IMR-90 (cell line): ENCODE measurements at regions not wholly inside any gene's neighbourhood (a gene's known extent, or its start where the extent isn't known, plus 50 kb on each side); places are given as distances from the start of the nearest gene placed in this dataset.

Source experiments
- ATAC-seq: fragments of 200-7000 bp; cut with Tn5 transposase; 2 replicates; pipeline ENCODE4 v1.9.1; 2020; ENCODE audit warnings: low read depth, mild to moderate bottlenecking, moderate library complexity
- BruUV-seq: library from RNA; stranded (reverse); fragments of 400-500 nt; replicated peaks from 2 replicates; lab custom pipeline; 2021; lab: Mats Ljungman, UMichigan
- CTCF ChIA-PET: fragments of 300-600 bp; formaldehyde crosslinking; extraction: SDS; loops from one replicate; lab custom pipeline; 2021; ENCODE audit warnings: antibody characterized with exemption; lab: Yijun Ruan, JAX
- POLR2A ChIA-PET: fragments of 300-600 bp; sonication (Branson Sonifier 250); formaldehyde crosslinking; loops from one replicate; lab custom pipeline; 2022; ENCODE audit warnings: antibody characterized with exemption; ENCODE audit not compliant: unreplicated experiment; lab: Charles Lee
- DNase-seq: peaks from one replicate; pipeline ENCODE4 v3.0.0; 2013
- H2AFZ ChIP-seq: replicated peaks from 2 replicates; pipeline ENCODE3; 2013; ENCODE audit warnings: low read length, mild to moderate bottlenecking; ENCODE audit not compliant: poor library complexity
- H2AK5ac ChIP-seq: 2 replicates; pipeline ENCODE4 v1.6.1; 2013; ENCODE audit warnings: low read depth, low read length, inconsistent platforms
- H2AK9ac ChIP-seq: replicated peaks from 2 replicates; pipeline ENCODE3; 2013; ENCODE audit warnings: mild to moderate bottlenecking, low read depth, low read length, moderate library complexity; ENCODE audit not compliant: poor library complexity
- H2BK120ac ChIP-seq: 2 replicates; pipeline ENCODE4 v1.6.1; 2013; ENCODE audit warnings: low read depth, low read length, inconsistent platforms
- H2BK15ac ChIP-seq: 3 replicates; pipeline ENCODE4 v1.6.1; 2013; ENCODE audit warnings: low read depth, low read length, inconsistent platforms
- H2BK20ac ChIP-seq: 2 replicates; pipeline ENCODE4 v1.6.1; 2013; ENCODE audit warnings: low read depth, mild to moderate bottlenecking, inconsistent platforms, low read length, moderate library complexity
- H2BK5ac ChIP-seq: 2 replicates; pipeline ENCODE4 v1.6.1; 2013; ENCODE audit warnings: mild to moderate bottlenecking, low read depth, low read length, inconsistent platforms; ENCODE audit not compliant: poor library complexity, severe bottlenecking
- H3K14ac ChIP-seq: replicated peaks from 2 replicates; pipeline ENCODE4 v1.6.1; 2013; ENCODE audit warnings: low read depth, low read length, inconsistent platforms
- H3K18ac ChIP-seq: 2 replicates; pipeline ENCODE4 v1.6.1; 2013; ENCODE audit warnings: low read depth, low read length, control low read depth
- H3K23ac ChIP-seq: 2 replicates; pipeline ENCODE4 v1.6.1; 2013; ENCODE audit warnings: low read depth, low read length, inconsistent platforms
- H3K27ac ChIP-seq: 2 replicates; pipeline ENCODE4 v1.5.1; 2013; ENCODE audit warnings: mild to moderate bottlenecking, control low read depth, low read length; ENCODE audit not compliant: insufficient read depth
- H3K27me3 ChIP-seq: 2 replicates; pipeline ENCODE4 v1.6.1; 2013; ENCODE audit warnings: low read length; ENCODE audit not compliant: control insufficient read depth, insufficient read depth
- H3K36me3 ChIP-seq: 2 replicates; pipeline ENCODE4 v1.6.1; 2013; ENCODE audit warnings: low read length, mixed read lengths; ENCODE audit not compliant: control insufficient read depth, insufficient read depth
- H3K4ac ChIP-seq: 2 replicates; pipeline ENCODE4 v1.6.1; 2013; ENCODE audit warnings: low read depth, low read length, inconsistent platforms
- H3K4me1 ChIP-seq: 2 replicates; pipeline ENCODE4 v1.6.1; 2013; ENCODE audit warnings: low read length, mixed read lengths; ENCODE audit not compliant: control insufficient read depth, insufficient read depth
- H3K4me2 ChIP-seq: 2 replicates; pipeline ENCODE4 v1.6.1; 2013; ENCODE audit warnings: low read depth, mild to moderate bottlenecking, control low read depth, low read length, moderate library complexity
- H3K4me3 ChIP-seq: 2 replicates; pipeline ENCODE4 v1.5.1; 2013; ENCODE audit warnings: low read depth, mild to moderate bottlenecking, control low read depth, low read length, moderate library complexity; ENCODE audit not compliant: insufficient read depth
- H3K56ac ChIP-seq: 2 replicates; pipeline ENCODE4 v1.6.1; 2013; ENCODE audit warnings: low read length, inconsistent platforms; ENCODE audit not compliant: insufficient read depth; ENCODE audit errors: extremely low read depth
- H3K79me1 ChIP-seq, 2 experiments: 2 replicates each; pipeline ENCODE4 v1.6.1; 2013; ENCODE audit warnings: low read length in 2 of 2, inconsistent platforms in 1 of 2, low read depth in 1 of 2
- H3K9ac ChIP-seq: 2 replicates; pipeline ENCODE4 v1.6.1; 2013; ENCODE audit warnings: low read depth, low read length, control low read depth
- H3K9me1 ChIP-seq: 2 replicates; pipeline ENCODE4 v1.6.1; 2013; ENCODE audit warnings: low read length, inconsistent platforms; ENCODE audit not compliant: insufficient read depth
- H3K9me3 ChIP-seq: 2 replicates; pipeline ENCODE4 v1.6.1; 2013; ENCODE audit warnings: low read length; ENCODE audit not compliant: control insufficient read depth, insufficient read depth
- H4K20me1 ChIP-seq: 2 replicates; pipeline ENCODE4 v1.6.1; 2013; ENCODE audit warnings: low read length, inconsistent platforms; ENCODE audit not compliant: insufficient read depth
- H4K5ac ChIP-seq: 2 replicates; pipeline ENCODE4 v1.6.1; 2013; ENCODE audit warnings: mild to moderate bottlenecking, low read depth, low read length, control low read depth
- H4K8ac ChIP-seq, 2 experiments: 2 replicates each; pipeline ENCODE4 v1.6.1; 2013; ENCODE audit warnings: low read depth in 2 of 2, low read length in 2 of 2, control low read depth in 1 of 2, inconsistent platforms in 1 of 2
- H4K91ac ChIP-seq: 2 replicates; pipeline ENCODE4 v1.6.1; 2013; ENCODE audit warnings: low read depth, low read length, inconsistent platforms; ENCODE audit not compliant: insufficient read depth
- ELK1 ChIP-seq: fragments of 150-350 bp; IDR thresholded peaks from 2 replicates; pipeline ENCODE4 v1.6.1; 2016; ENCODE audit warnings: low read depth, mild to moderate bottlenecking, low read length, moderate library complexity, borderline replicate concordance
- MAZ ChIP-seq: IDR thresholded peaks from 2 replicates; pipeline ENCODE4 v1.6.1; 2012; ENCODE audit warnings: low read depth, mild to moderate bottlenecking, low read length, improper control_type of control experiment, moderate library complexity, borderline replicate concordance
- NFE2L2 ChIP-seq: fragments of 150-350 bp; IDR thresholded peaks from 2 replicates; pipeline ENCODE4 v1.6.1; 2016; ENCODE audit warnings: low read depth, mild to moderate bottlenecking, low read length
- RCOR1 ChIP-seq: IDR thresholded peaks from 2 replicates; pipeline ENCODE4 v1.6.1; 2012; ENCODE audit warnings: mild to moderate bottlenecking, low read length, improper control_type of control experiment; ENCODE audit not compliant: insufficient replicate concordance
- SMC3 ChIP-seq: fragments of 150-350 bp; IDR thresholded peaks from 2 replicates; pipeline ENCODE4 v1.6.1; 2016; ENCODE audit warnings: low read depth, mild to moderate bottlenecking, antibody characterized with exemption, low read length, moderate library complexity
- USF2 ChIP-seq: fragments of 150-350 bp; IDR thresholded peaks from 2 replicates; pipeline ENCODE4 v1.6.1; 2017; ENCODE audit warnings: mild to moderate bottlenecking, antibody characterized with exemption, low read length, low read depth
- WGBS, 2 experiments: methylation state at CpG; one replicate each; pipeline versions ENCODE4 v1.1.5 to v1.1.7; 2013; ENCODE audit warnings: missing lambda C conversion rate in 2 of 2; ENCODE audit not compliant: insufficient read length in 1 of 2; ENCODE audit errors: extremely low coverage in 2 of 2; 5-methylcytosine and 5-hydroxymethylcytosine counted together
- dilution Hi-C: fragments of 300-500 bp; cut with HindIII; formaldehyde crosslinking; loops from one replicate; pipeline ENCODE4 v1.14.3; 2018; ENCODE audit warnings: low sequenced_read_pairs; ENCODE audit not compliant: unreplicated experiment
- in situ Hi-C: fragments of 300-500 bp; cut with MboI; formaldehyde crosslinking; loops from 3 replicates; pipeline ENCODE4 v1.14.3; 2019; ENCODE audit warnings: low sequenced_read_pairs, inconsistent platforms, mixed read lengths
- intact Hi-C: fragments of 100-400 bp; cut with micrococcal nuclease; formaldehyde crosslinking; loops from 2 replicates; pipeline ENCODE4 v1.10.0; 2022

- Histone ChIP-seq H3K36me3 (no peaks in the 10 kb centered on the region), H2AK5ac (no peak overlapping the region), H3K4me2 (no peak overlapping the region; the same call in 1 of the 2 replicates), H2BK5ac (no peak overlapping the region), H4K91ac (no peak overlapping the region), H3K79me1 (no peaks in the 10 kb centered on the region), H2AK9ac (no peak overlapping the region), H3K23ac (no peak overlapping the region), H3K27ac (no peak overlapping the region), H2BK20ac (no peak overlapping the region), H3K9me1 (no peaks in the 10 kb centered on the region), H3K9ac (no peak overlapping the region), H2BK15ac (no peak overlapping the region), H3K4me3 (no peak overlapping the region), H2BK120ac (no peak overlapping the region), H2AFZ (peak overlapping the region; percentile 65), H3K4ac (no peak overlapping the region), H4K8ac (no peak overlapping the region), H3K4me1 (no peaks in the 10 kb centered on the region; the same call in 1 of the 2 replicates), H3K14ac (no peak overlapping the region), H3K9me3 (no peaks in the 10 kb centered on the region), H3K56ac (no peak overlapping the region), H4K5ac (no peak overlapping the region), H3K18ac (no peak overlapping the region), H4K20me1 (no peaks in the 10 kb centered on the region; the same call in 1 of the 2 replicates), H3K27me3 (peaks cover 34% of the 10 kb centered on the region)
- 0% methylated on average over 1 of the region's 8 CpGs; no CpG with 5 or more reads in 1 of the 2 experiments for WGBS, 2 experiments
- in situ Hi-C loops (loop anchor here (10.0 kb wide), 1 partner anchor 516 kb away; no protein-coding TSS in a partner anchor), dilution Hi-C loops (no loop called here), intact Hi-C loops (loop anchor here (1.0 kb wide), 1 partner anchor 110 kb away; no protein-coding TSS in a partner anchor)
- POLR2A ChIA-PET: no interaction called here
- CTCF ChIA-PET: interaction anchor here (0.9 to 1.4 kb wide), 2 partner anchors 7 to 109 kb away, joined by 3 to 8 read pairs; no protein-coding TSS in a partner anchor
- no peak for ATAC-seq
- TF ChIP-seq USF2 (no peak), RCOR1 (no peak), MAZ (no peak), SMC3 (no peak), ELK1 (no peak), NFE2L2 (no peak)
- DNase-seq: no peak
- no TSS peak for BruUV-seq
Measured at GRCh38 chr15:98420837-98421236, 227.5 kb upstream of the IGF1R start.
